ENCODE measurements at regions not wholly inside any gene's neighbourhood (a gene's known extent, or its start where the extent isn't known, plus 50 kb on each side); places are given as distances from the start of the nearest gene placed in this dataset.

DNA sequence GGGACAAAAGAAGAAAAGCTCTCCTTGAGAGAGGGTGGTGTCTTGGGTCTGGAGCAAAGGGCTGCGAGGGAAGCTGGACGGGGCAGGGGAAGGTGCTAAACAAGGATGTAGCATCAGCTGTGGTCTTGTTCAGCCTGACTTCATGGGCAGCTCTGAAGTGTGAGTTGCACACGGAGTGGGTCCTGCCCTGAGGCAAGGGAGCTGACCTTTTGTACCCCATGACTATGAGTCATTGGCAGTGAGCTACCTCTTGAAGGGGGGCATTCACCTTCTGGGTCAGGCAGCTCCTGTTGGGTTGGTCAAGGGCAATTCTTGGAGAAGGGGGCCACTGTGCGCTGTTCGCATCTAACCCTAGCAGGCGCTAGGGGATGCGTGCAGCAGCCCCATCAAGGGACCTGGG lies 151.8 kb downstream of the SMIM20 start:
- TF ChIP-seq POLR2A (IDR thresholded peaks at IDR 0.05) (no peak), CTCF (IDR thresholded peaks at IDR 0.05) (no peak), POLR2AphosphoS5 (IDR thresholded peaks at IDR 0.05) (no peak)
